ENCODE measurements at regions not wholly inside any gene's neighbourhood (a gene's known extent, or its start where the extent isn't known, plus 50 kb on each side); places are given as distances from the start of the nearest gene placed in this dataset.

DNA sequence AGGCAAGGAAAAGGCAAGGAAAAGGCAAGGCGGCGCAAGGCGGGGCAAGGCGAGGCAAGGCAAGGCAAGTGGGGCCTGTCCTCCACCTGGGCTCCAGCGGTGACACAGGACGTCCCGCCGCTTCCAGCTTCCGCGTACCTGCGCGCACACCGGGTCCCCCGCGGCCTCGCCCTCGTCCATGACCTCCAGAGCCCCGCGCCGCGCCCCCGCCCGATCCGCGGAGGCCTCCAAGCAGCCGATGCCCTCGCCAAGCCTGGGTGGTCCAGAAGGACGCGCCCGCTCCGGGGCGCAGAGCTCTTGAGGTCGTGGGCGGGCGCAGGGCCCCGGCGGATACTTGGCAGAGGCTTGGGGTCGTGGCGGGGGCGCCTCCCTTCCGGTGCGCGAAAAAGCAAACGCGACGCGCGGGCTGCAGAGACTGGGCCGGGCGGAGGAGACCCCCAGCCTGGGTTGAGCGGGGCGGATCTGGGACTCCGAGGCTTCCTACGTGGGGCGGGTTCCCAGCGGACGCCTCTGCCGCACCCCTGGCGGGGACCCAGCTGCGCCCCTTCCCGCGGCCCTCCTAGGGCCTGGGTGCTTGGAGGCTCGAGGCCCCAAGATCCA is 60.8 kb upstream of the EIF5 start:
- TF ChIP-seq, protein P1, sequence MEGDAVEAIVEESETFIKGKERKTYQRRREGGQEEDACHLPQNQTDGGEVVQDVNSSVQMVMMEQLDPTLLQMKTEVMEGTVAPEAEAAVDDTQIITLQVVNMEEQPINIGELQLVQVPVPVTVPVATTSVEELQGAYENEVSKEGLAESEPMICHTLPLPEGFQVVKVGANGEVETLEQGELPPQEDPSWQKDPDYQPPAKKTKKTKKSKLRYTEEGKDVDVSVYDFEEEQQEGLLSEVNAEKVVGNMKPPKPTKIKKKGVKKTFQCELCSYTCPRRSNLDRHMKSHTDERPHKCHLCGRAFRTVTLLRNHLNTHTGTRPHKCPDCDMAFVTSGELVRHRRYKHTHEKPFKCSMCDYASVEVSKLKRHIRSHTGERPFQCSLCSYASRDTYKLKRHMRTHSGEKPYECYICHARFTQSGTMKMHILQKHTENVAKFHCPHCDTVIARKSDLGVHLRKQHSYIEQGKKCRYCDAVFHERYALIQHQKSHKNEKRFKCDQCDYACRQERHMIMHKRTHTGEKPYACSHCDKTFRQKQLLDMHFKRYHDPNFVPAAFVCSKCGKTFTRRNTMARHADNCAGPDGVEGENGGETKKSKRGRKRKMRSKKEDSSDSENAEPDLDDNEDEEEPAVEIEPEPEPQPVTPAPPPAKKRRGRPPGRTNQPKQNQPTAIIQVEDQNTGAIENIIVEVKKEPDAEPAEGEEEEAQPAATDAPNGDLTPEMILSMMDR (IDR thresholded peaks at IDR 0.05) = no peak
- no peak for TF ChIP-seq POLR2A (IDR thresholded peaks at IDR 0.05)
